HG03095 (cell line): ENCODE measurements at regions not wholly inside any gene's neighbourhood (a gene's known extent, or its start where the extent isn't known, plus 50 kb on each side); places are given as distances from the start of the nearest gene placed in this dataset.
A peak's percentile ranks its signal among the peaks of the same experiment; 100 is the strongest.
"Not testable (repeated sequence)": the region's sequence is repeated elsewhere in the genome, so short reads cannot be mapped to it uniquely, and the experiment has no call there.

Source experiments
- ATAC-seq: cut with Tn5 transposase; IDR thresholded peaks from one replicate; pipeline ENCODE4 v1.9.1; 2021; ENCODE audit warnings: moderate library complexity; ENCODE audit not compliant: unreplicated experiment

DNA sequence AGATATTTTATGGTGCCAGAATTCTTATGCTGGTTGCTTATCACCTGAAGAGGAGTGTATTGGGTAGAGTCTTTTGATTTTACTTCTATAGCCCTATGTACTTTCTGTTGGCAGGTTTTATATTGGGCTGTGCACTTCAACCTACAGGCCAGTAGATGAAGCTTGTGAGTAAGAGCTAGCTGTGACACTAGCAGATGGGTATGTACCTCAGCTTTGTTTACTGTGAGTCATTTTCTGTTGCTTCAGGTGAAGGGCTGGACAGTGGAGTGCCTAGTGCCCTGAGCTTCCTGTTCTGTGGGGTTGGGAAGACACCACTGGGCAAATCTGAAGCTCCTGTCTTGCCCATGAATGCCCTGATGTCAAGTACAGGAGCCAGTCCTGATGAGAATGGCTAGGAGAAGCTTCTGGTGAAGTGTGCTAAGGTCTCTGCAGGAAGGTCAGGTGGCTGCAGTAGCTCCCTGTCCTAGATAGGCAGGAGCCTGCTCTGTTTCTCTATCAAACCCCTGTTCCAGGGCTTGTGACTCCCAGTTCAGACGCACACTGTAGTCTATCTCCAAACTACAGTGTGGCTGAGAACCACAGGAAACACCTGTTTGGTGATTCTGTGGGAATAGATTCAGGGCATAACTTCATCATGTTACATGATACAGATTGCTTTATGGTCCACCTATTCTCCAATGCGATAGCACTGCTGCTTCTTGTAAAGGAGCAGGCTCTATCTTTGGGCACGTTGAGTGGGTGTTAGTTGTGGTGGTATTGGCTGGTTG, 755.7 kb downstream of the KCNA4 start:
- no peak for ATAC-seq

DNA sequence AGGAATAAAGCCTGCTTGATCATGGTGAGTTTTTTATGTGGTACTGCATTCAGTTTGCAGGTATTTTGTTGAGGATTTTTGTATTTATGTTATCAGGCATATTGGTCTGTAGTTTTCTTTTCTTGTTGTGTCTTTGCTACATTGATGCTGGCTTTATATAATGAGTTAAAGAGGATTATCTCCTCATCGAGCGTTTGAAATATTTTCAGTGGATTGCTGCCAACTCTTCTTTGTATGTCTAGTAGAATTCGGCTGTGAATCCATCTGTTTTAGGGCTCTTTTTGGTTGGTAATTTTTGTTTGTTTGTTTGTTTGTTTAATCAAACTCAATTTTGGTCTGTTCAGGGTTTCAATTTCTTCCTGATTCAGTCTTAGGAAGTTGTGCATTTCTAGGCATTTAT, 758.4 kb downstream of the KCNA4 start:
- ATAC-seq: no peak

DNA sequence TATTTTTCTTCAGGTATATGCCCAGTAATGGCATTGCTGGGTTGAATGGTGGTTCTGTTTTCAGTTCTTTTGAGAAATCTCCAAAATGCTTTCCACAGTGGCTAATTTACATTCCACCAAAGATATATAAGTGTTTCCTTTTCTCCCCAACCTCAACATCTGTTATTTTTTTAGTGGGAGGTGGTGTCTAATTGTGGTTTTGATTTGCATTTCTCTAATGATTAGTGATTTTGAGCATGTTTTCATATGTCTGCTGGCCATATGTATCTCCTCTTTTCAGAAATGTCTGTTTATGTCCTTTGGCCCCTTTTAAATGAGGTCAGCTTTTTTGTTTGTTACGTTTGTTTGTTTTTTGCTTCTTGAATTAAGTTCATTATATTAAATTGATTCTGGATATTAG, 760.2 kb downstream of the KCNA4 start:
- no peak for ATAC-seq

DNA sequence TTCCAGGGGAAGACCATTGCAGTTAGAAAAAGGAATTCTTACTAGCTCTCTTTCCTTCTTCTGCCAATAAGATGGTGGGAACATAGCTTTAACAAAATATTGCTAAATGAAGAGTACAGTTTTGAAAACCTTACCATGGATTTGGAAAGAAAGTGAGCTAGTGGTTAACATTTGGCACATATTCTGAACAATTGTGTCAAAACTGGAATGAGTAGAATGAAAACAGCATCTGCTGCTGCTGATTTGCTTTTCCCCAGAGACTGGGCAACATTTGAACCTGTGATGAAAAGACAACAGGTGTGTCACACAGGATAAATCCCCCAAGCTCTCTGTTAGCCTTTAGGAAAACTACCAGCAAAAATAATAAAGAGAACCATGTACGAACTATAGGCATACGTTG, 761.4 kb downstream of the KCNA4 start:
- ATAC-seq: no peak

DNA sequence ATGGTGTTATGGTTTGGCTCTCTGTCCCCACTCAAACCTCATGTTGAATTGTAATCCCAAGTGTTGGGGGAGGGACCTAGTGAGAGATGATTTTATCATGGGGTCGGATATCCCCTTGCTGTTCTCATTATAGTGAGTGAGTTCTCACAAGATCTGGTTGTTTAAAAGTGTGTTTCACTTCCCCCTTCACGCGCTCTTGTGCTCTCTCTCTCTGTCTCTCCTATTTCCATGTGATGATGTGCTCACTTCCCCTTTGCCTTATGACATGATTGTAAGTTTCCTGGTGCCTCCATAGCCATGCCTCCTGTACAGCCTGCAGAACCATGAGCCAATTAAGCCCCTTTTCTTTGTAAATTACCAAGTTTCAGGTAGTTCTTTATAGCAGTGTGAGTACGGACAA, 765.1 kb downstream of the KCNA4 start:
- peak; percentile 92 for ATAC-seq

DNA sequence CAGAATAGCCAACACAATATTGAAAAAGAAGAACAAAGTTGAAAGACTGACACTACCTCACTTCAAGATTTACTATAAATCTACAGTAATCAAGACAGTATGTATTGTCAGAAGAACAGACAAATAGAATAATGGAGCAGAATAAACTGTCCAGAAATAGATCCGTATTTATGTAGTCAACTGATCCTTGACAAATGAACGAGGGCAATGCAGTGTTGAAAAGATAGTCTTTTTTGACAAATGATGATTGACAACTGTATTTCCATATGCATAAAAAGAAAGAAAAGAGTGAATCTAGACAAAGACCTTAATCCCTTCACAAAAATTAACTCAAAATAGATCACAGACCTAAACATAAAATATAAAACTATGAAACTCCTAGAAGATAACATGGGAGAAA, 767.1 kb downstream of the KCNA4 start:
- ATAC-seq: no peak

DNA sequence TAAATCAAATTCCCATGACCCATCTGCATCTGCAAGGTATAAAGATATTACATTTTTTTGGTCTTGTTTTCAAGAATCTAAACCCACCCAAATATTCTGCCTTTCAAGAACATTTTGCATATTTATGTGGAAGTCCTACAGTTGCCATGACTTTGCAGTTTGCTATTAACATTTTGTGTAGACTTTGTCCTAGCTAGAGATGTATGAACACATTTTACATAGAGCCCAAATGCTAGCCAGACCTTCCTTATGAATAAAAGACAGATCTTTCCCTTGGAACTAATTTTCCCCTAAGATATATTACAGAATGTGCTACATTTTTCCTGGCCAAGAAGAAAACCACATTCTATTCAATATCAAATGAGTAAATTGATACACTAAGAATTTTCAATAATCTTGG, 772.5 kb downstream of the KCNA4 start:
- no peak for ATAC-seq

DNA sequence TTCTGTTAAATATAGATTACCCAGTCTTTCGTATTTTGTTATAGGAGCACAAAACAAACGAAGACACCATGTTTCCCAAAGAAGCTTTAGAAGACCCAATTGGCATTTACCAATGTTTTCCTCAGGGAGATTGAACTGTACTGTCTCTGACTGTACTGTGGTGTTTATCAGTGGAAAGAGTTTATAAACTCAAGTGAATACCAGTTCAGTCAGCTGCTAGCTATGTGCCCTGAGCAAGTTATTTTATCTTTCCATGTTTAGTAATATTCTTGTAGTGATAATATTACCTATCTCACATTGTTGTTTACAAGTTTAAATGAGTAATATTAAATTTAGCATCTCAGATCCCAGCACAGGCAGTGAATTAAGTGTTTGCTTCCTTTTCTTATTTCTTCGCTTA, 773.2 kb downstream of the KCNA4 start:
- no peak for ATAC-seq

DNA sequence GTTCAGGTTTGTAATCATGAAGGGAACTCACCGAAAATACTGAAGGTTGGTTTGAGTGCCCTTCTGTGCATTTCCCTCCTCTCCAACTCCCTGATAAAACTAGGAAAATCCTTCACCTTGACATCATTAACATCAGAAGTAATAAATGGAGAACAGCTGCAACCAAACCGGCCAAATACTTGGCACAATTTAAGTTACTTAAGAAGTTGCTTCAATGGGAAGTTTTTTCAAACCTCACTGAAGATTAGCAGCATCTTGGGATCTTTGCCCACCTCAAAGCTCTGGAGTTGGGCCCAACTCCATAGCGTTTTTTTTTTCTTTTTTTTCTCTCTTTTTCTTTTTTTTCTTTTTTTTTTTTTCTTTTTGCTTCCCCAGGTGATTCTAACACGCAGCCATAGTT, 784.8 kb downstream of the KCNA4 start:
- no peak for ATAC-seq

DNA sequence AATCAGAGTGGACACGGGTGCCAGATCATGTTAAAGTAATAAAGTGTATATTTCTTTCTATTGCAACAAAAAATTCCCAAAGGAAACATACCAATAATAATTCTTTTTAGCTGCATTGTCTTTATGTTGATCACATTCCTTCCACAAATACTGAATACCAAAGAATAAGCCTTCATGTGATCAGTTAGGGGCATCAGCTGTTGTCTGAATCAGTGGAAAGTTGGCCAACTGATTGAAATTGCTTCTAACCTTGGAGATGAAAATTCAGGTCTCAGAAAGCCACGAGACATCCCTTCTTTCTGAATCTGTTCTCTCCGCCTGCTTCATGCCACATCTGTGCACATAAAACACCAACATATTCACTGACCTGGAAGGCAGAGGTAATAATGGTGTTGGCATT, 785.2 kb downstream of the KCNA4 start:
- no peak for ATAC-seq

DNA sequence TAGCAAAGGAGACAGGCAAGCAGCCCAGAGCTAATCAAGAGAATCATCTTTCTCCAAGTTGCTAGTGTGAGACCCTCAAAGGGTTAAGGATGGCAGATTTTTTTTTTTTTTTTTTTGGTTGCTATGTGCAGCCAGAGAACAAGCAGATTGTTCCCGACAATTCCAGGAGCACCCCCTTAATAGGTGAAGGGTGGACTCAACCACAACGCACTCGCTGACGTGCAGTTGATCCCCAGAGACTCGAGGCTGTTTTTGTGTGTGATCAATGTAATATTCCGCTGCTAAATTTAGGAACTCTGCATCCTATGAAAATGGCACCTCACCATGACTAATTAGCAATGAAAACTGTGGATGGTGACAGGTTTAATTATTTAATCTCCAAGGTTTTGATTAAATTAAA, 789.0 kb downstream of the KCNA4 start:
- ATAC-seq: no peak

DNA sequence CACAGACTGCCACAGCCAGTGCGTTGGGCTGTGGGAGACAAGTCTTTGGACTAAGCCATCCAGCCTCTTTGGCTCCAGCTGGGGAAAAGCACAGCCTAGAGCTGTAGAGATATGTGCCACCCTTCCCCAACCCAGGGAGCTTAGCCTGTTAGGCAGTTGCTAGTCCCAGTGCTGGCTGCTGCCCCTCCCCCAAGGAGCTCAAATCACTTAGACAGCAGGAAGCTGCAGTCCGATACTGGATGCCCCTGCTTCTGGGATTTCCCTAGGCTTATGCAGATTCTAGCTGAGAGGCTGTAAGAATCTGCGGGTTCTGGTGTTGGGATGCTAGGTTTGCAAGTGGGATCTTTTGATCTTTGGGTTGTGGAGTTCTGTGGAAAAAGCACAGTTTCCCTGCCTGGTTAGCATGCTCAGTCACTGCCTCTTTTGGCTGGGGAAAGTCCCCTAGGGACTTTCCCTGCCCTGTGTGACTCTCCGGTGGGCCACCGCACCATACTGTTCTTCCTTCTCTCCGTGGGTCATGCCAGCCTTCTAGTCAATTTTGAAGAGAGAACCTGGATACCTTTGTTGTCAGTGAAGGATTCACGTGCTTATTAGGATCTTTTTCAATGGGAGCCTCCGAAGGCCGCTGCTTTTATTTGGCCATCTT, 792.0 kb downstream of the KCNA4 start:
- no peak for ATAC-seq

DNA sequence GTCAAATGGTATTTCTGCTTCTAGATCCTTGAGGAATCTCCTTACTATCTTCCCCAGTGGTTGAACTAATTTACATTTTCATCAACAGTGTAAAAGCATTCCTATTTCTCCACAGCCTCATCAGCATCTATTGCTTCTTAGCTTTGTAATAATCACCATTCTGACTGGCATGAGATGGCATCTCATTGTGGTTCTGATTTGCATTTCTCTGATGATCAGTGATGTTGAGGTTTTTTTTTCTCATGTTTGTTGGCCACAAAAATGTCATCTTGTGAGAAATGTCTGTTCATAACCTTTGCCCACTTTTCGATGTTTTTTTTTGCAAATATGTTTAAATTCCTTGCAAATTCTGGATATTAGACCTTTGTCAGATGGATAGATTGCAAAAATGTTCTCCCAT, 797.3 kb downstream of the KCNA4 start:
- not testable (repeated sequence) for ATAC-seq

DNA sequence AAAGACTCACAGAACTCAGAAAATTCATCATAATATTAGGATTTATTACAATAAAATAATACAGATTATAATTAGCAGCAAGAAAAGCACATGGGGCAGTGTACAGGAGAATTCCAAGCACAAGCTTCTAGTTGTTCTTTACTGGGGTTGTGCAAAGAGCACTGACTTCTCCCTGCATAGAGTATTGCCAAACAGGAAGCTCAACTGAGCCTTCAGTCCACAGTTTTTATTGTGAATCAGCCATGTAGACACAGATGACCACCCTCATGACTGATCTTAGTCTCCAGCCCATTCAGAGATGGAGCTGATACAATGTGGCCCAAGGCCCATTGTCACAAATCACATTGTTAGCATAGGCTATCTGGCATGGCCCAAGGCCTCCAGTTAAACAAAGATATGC, 798.9 kb downstream of the KCNA4 start:
- ATAC-seq: no peak

DNA sequence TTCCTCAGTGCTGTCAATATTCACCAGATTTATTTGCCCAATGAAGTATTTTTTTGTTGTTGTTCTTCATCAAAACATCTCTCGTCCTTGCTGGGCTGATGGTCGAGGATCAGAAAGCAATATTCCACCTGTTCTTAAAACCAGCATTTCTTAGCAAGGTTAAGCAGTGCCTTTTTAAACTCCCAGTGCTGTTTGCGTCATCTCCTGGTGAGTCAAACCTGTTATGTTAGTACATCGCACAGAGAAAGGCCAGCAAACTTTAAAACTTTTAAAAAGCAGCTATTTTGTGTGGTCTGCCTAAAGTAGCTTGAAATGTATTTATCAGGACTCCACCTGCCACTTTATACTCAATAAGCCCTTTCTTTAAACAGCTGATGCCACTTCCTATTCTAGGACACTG, 802.0 kb downstream of the KCNA4 start:
- no peak for ATAC-seq

DNA sequence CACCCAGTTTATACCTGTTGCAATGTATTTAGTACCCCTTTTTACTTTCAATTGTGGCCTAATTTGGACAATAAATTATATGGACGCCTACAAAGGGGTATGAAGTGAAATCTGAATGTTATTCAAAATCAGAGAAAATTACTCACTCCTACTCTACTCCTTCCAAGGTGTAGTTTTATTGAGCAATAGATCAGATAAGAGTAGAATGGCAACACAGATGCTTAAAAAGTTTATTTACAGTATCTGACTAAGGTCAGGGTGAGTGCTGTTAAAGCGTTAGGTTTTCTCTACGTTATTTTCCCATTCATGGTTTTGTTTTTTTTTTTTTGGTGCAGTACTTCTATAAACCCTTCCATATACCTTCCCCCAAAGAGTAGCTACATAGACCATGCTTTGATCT, 805.6 kb downstream of the KCNA4 start:
- ATAC-seq: no peak

DNA sequence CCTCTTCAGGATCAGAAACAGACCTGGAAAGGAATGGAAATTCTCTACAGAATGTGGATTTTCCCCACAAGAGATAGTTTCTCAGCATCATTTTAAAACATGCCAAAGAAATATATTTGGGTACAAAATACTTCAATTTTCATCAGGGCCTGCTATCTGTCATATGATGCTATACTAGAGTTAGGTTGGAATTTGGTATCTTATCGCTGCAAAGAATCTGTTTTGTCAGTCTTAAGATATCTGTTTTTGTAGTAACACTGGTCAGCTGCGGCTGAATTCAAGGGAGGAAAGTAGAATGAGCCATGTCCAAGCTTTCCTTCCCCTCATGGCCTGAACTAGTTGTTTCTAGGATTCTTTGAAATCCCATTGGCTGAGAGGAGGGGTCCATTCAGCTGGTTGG, 806.4 kb downstream of the KCNA4 start:
- no peak for ATAC-seq

DNA sequence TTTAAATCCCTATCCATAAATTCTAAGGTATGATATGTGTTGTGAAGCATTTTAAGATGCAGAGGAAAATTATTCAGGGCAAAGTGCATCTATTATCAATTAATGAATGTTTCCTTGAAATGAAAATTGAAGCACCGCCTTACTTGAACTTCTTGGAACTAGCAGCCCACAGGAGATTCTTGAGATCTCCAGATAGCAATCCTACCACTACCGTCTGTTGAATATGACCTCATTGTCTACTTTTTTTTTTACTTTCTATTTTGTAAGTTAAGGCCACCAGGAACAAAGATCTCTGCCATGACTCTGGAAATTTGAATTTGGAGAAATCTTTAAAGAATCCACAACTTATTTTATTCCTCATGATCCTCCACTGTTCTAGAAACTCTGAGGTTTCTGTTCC, 808.7 kb downstream of the KCNA4 start:
- no peak for ATAC-seq

DNA sequence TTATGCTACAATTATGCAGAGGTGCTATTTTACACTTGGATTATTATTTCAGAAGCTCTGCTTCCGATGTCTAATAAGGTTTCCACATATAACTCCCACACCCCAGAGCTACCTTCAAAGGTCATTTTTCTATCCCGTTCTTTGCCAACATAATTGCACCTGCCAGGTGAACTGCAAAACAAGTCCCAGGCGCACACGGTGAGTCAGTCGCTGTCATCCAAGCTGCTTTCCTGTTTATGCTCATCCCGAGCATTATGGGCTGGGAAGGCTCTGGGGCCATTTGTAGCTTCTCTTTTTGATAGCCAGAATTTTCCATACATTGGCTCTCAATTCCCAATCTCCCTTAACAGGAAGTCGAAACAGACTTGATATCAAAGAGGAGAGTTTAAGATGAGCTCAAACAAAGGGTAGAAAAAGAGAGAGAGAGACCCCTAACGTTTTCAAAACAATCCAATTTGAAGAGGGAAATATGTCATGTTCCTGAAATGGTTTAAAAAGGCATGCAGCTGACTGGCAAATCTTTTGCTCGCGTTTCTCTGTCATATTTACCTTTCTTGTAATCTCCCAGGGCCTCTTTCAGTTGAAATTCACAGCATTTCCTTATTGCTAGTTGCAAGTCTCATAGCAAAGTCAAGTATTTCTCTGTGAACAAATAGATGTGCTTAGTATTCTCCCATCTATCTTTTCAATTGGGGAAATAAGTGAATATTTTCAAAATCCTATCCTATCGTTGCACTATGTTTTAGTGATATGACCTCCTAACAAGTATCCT, 815.9 kb downstream of the KCNA4 start:
- ATAC-seq: no peak

DNA sequence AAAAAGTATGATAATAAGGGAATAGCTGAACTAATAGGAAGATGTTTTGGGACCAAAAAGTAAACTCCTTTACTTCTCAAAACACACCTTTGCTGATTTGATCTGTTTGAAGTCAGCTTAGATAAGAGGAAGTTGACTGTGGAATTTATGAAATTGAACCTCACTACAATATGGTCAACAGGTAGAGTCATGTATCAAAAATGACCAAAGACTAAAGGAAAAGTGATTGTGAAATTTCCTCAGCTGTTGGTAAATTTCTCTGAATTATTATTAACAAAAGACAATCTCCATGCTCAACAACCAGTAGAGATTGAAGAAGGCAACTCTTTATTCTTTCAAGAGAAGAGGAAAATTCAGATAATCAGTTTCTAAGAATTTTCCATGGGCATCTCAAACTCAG, 826.5 kb downstream of the KCNA4 start:
- ATAC-seq: no peak

DNA sequence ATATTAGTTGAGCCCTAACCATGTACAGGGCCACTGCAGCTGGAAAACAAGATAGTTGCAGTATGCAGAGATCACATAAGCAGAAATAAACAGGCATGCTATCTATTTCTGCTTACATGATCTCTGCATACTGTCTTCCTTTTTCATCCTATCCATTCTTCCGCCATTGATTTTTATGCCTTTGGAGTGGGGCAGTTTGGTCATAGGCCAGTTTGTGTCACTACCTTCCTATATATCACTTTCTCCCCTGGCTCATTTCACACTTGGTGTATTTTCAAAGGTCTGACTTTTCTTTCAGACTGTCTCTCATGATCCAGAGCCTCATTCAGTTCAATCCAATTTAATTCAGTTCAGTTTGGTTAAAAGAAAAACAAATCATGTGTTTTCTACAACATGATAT, 829.6 kb downstream of the KCNA4 start:
- no peak for ATAC-seq
